ENCODE measurements at regions not wholly inside any gene's neighbourhood (a gene's known extent, or its start where the extent isn't known, plus 50 kb on each side); places are given as distances from the start of the nearest gene placed in this dataset.

GRCh38 chr2:129925381-129925780 is 54.1 kb upstream of the RAB6C start:
- DNase-seq (ENCODE audit: low read depth): no peak
- no peak overlapping the region for H3K4me3 ChIP-seq (ENCODE audit: low read length)
- TF ChIP-seq CTCF (IDR thresholded peaks at IDR 0.05; ENCODE audit: insufficient read depth, low read depth, low read length, missing control alignments): no peak

- no peak for TF ChIP-seq CTCF (IDR thresholded peaks at IDR 0.05; ENCODE audit: insufficient read depth, low read depth, low read length, missing control alignments)
- no peak overlapping the region for H3K4me3 ChIP-seq (ENCODE audit: low read length)
- DNase-seq (ENCODE audit: low read depth): no peak
These were observed 51.8 kb upstream of the RAB6C start for GRCh38 chr2:129927696-129928095.

GRCh38 chr2:129929321-129930290 is 49.9 kb upstream of the RAB6C start:
- no peak overlapping the region for H3K4me3 ChIP-seq (ENCODE audit: low read length)
- no peak for DNase-seq (ENCODE audit: low read depth)
- no peak for TF ChIP-seq CTCF (IDR thresholded peaks at IDR 0.05; ENCODE audit: insufficient read depth, low read depth, low read length, missing control alignments)

Data from epithelial cell of esophagus (primary cell).